ENCODE measurements at regions not wholly inside any gene's neighbourhood (a gene's known extent, or its start where the extent isn't known, plus 50 kb on each side); places are given as distances from the start of the nearest gene placed in this dataset.

DNA sequence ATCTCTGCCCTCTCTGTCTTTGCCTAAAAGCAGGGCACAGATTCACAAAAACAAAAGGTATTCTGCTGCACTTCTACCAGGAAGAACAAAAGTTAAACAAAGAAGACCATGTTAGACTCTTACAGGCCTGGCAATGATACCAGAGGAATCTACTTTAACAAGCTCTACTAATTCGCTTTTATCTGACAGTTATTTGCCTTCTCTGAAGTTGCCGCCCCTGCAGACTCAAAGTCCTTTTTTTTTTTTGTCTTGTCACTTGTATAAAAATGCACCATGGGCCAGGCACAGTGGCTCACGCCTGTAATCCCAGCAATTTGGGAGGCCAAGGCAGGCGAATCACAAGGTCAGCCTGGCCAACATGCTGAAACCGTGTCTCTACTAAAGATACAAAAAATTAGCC, 176.5 kb upstream of the UBL3 start:
- Histone ChIP-seq H3K4me3 (no peak overlapping the region), H3K27me3 (ENCODE audit: low read depth) (no peaks in the 10 kb centered on the region), H3K27ac (no peak overlapping the region), H3K4me1 (no peaks in the 10 kb centered on the region), H3K36me3 (no peaks in the 10 kb centered on the region), H3K9me3 (no peaks in the 10 kb centered on the region)
- TF ChIP-seq CTCF (IDR thresholded peaks at IDR 0.05), result no peak
- no peak for ATAC-seq
- intact Hi-C loops (cut with DNase I), result no loop called here
- DNase-seq, result no peak

DNA sequence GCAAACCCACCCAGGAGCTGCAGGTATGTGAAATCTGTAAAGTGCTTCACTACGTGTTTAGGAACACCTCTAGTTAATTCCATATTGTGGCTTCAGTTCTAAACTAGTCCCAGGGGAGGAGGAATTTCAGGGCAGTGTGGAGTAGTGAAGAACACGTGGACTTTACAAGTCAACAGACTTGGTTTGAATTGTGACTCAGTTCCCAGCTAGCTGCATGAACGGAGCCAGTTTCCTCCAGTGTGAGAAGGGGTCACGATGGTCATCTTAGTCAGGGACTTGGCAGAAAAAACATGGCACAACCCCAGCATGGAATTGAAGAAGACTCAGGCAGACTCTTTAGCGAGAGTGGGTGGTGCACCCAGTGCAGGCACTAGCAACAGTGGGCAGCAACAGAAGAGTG, 175.7 kb upstream of the UBL3 start:
- no peak for TF ChIP-seq CTCF (IDR thresholded peaks at IDR 0.05)

GRCh38 chr13:30025351-30025750, 174.9 kb upstream of the UBL3 start:
- ATAC-seq (no peak), DNase-seq (no peak)
- no peaks in the 10 kb centered on the region for H3K27me3 ChIP-seq (ENCODE audit: low read depth)
- no peak overlapping the region for H3K4me3 ChIP-seq
- no peaks in the 10 kb centered on the region for H3K36me3 ChIP-seq
- no peak for TF ChIP-seq CTCF (IDR thresholded peaks at IDR 0.05)
- intact Hi-C loops (cut with DNase I), result no loop called here
- no peaks in the 10 kb centered on the region for H3K4me1 ChIP-seq
- H3K9me3 ChIP-seq, result no peaks in the 10 kb centered on the region
- no peak overlapping the region for H3K27ac ChIP-seq

More for the DNA sequence above, 175.7 kb upstream of the UBL3 start:
- Histone ChIP-seq H3K27me3 (ENCODE audit: low read depth) (no peaks in the 10 kb centered on the region), H3K36me3 (no peaks in the 10 kb centered on the region), H3K4me3 (no peak overlapping the region), H3K9me3 (no peaks in the 10 kb centered on the region), H3K4me1 (no peaks in the 10 kb centered on the region), H3K27ac (no peak overlapping the region)
- no peak for ATAC-seq
- no peak for DNase-seq
- intact Hi-C loops (cut with DNase I), result no loop called here

DNA sequence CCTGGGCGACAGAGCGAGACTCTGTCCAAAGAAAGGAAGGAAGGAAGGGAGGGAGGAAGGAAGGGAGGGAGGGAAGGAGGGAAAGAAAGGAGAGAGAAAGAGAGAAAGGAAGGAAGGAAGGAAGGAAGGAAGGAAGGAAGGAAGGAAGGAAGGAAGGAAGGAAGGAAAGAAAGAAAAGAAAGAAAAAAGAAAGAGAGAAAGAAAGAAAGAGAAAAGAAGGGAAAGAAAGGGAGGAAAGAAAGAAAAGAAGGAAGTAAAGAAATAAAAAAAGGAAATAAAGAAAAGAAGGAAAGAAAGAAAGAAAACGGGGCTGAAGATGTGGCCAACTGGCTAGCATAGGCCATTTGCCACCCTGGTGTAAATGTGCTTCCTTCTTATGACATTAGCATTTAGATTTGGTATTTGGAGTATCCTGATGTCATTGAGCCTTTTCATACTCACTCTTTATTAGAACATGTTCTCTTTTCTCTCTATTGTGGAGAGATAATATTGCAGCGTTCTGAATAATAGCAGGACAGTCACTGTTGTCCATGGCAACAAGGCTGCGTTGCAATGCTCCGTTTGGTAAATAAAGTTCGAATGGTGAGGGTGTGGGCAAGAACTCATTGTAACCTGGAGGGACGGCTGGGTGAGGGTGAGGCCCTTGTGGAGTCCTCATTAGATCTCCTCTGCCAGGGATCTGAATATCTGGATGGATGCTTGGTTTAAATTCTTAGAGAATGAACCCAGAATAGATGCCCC, 173.9 kb upstream of the UBL3 start:
- Histone ChIP-seq H3K36me3 (no peaks in the 10 kb centered on the region), H3K9me3 (no peaks in the 10 kb centered on the region), H3K4me3 (no peak overlapping the region), H3K27ac (no peak overlapping the region), H3K27me3 (ENCODE audit: low read depth) (no peaks in the 10 kb centered on the region), H3K4me1 (no peaks in the 10 kb centered on the region)
- intact Hi-C loops (cut with DNase I), result no loop called here
- no peak for TF ChIP-seq CTCF (IDR thresholded peaks at IDR 0.05)
- ATAC-seq, result no peak
- no peak for DNase-seq

- no peak for DNase-seq
- Histone ChIP-seq H3K9me3 (no peaks in the 10 kb centered on the region), H3K4me3 (no peak overlapping the region), H3K36me3 (no peaks in the 10 kb centered on the region), H3K27ac (no peak overlapping the region), H3K4me1 (no peaks in the 10 kb centered on the region), H3K27me3 (ENCODE audit: low read depth) (no peaks in the 10 kb centered on the region)
- ATAC-seq, result no peak
- TF ChIP-seq CTCF (IDR thresholded peaks at IDR 0.05), result no peak
- intact Hi-C loops (cut with DNase I), result no loop called here
These were observed 172.9 kb upstream of the UBL3 start for GRCh38 chr13:30023196-30023895.

Data from lower lobe of right lung (tissue), 2 donors.